ENCODE measurements at regions not wholly inside any gene's neighbourhood (a gene's known extent, or its start where the extent isn't known, plus 50 kb on each side); places are given as distances from the start of the nearest gene placed in this dataset.

DNA sequence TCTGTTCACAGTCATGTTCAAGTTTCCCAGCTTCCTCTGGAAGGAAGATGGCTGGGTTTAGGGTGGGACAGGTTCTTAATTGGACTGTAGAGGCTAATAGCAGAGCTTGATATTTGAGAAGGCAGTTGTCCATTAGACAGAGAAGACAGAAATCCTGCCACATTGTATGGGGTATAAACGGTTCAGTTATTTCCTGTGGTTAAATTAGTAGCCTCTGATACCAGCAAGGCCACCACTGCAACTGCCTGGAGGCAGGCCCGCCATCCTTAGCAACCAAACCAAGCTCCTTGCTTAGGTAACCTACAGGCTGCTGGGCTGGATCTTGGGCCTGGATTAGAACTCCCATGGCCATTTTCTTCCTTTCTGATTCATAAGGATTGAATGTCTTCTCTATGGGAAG, 1367.0 kb downstream of the PCDH7 start:
- Histone ChIP-seq H3K36me3 (ENCODE audit: control insufficient read depth, insufficient read depth, low read length) (no peaks in the 10 kb centered on the region), H3K27me3 (ENCODE audit: control insufficient read depth, insufficient read depth, low read length) (no peaks in the 10 kb centered on the region), H3K4me3 (ENCODE audit: low read depth, low read length) (no peak overlapping the region), H3K9me3 (ENCODE audit: control insufficient read depth, insufficient read depth, low read length) (no peaks in the 10 kb centered on the region), H3K9ac (ENCODE audit: low read depth, low read length) (no peak overlapping the region), H3K4me1 (ENCODE audit: control insufficient read depth, insufficient read depth, low read length) (no peaks in the 10 kb centered on the region)

DNA sequence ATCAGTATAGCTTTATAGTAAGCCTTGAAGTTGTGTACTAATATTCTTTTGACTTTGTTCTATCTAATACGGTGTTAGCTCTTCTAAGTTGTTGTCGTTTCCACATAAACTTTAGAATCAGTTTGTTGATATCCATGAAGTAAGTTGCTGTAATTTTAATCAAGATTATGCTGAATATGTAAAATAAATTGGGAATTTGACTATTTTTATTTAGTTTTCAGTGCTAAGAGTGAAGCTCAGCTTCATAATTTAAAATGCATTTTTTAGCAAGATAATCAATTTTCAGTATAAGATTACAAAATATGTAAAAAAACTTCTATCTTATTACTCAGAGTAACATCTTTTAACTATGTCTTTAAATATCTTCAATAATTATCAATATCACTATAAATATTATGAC, 1374.8 kb downstream of the PCDH7 start:
- H3K36me3 ChIP-seq (ENCODE audit: control insufficient read depth, insufficient read depth, low read length), result no peaks in the 10 kb centered on the region
- H3K27me3 ChIP-seq (ENCODE audit: control insufficient read depth, insufficient read depth, low read length), result no peaks in the 10 kb centered on the region
- H3K9ac ChIP-seq (ENCODE audit: low read depth, low read length), result no peak overlapping the region
- no peak overlapping the region for H3K4me3 ChIP-seq (ENCODE audit: low read depth, low read length)
- H3K9me3 ChIP-seq (ENCODE audit: control insufficient read depth, insufficient read depth, low read length), result no peaks in the 10 kb centered on the region
- H3K4me1 ChIP-seq (ENCODE audit: control insufficient read depth, insufficient read depth, low read length), result no peaks in the 10 kb centered on the region

DNA sequence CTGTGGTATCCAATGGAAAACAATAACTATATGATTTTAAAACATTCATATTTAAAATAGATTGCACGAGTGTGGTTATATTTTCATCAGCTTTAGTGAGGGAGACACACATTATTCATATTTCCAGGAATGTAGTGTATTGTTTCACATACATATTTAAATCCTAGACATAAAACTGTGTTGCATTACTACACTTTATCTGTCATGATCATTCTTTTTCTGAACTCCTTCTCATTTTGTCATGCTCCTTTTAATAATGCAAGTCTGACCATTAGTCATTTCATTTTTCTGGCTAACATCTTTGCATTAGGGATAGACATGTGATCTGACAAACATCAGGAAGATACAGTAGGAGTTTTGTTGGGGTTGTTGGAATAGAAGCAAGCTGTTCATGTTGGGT, 1382.7 kb downstream of the PCDH7 start:
- H3K9me3 ChIP-seq (ENCODE audit: control insufficient read depth, insufficient read depth, low read length), result no peaks in the 10 kb centered on the region
- H3K4me3 ChIP-seq (ENCODE audit: low read depth, low read length), result no peak overlapping the region
- no peaks in the 10 kb centered on the region for H3K4me1 ChIP-seq (ENCODE audit: control insufficient read depth, insufficient read depth, low read length)
- H3K9ac ChIP-seq (ENCODE audit: low read depth, low read length), result no peak overlapping the region
- H3K36me3 ChIP-seq (ENCODE audit: control insufficient read depth, insufficient read depth, low read length), result no peaks in the 10 kb centered on the region
- no peaks in the 10 kb centered on the region for H3K27me3 ChIP-seq (ENCODE audit: control insufficient read depth, insufficient read depth, low read length)

- H3K4me1 ChIP-seq (ENCODE audit: control insufficient read depth, insufficient read depth, low read length), result no peaks in the 10 kb centered on the region
- no peaks in the 10 kb centered on the region for H3K9me3 ChIP-seq (ENCODE audit: control insufficient read depth, insufficient read depth, low read length)
- H3K9ac ChIP-seq (ENCODE audit: low read depth, low read length), result no peak overlapping the region
- H3K27me3 ChIP-seq (ENCODE audit: control insufficient read depth, insufficient read depth, low read length), result no peaks in the 10 kb centered on the region
- H3K36me3 ChIP-seq (ENCODE audit: control insufficient read depth, insufficient read depth, low read length), result no peaks in the 10 kb centered on the region
- no peak overlapping the region for H3K4me3 ChIP-seq (ENCODE audit: low read depth, low read length)
These were observed 1386.6 kb downstream of the PCDH7 start for GRCh38 chr4:32106767-32107166.

DNA sequence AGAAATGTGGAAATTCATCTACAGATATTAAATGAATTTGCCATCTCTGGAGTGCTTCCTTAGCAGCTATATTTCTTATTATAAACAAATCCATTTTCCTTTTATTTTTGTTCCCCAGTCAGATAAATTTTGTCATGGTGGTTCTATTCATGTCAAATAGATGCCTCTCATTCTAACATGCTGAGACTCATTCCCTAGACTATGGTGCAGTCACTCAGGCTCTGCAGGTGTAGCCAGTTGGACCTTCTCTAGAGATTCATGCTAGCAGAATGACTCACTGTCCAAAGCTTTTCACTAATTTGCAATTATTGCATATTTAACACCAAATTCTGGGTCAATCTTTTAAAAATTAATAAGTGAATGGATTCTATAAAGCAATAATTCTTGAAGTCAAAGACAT, 1392.7 kb downstream of the PCDH7 start:
- Histone ChIP-seq H3K9ac (ENCODE audit: low read depth, low read length) (no peak overlapping the region), H3K36me3 (ENCODE audit: control insufficient read depth, insufficient read depth, low read length) (no peaks in the 10 kb centered on the region), H3K4me3 (ENCODE audit: low read depth, low read length) (no peak overlapping the region), H3K9me3 (ENCODE audit: control insufficient read depth, insufficient read depth, low read length) (no peaks in the 10 kb centered on the region), H3K4me1 (ENCODE audit: control insufficient read depth, insufficient read depth, low read length) (no peaks in the 10 kb centered on the region), H3K27me3 (ENCODE audit: control insufficient read depth, insufficient read depth, low read length) (no peaks in the 10 kb centered on the region)

GRCh38 chr4:32117693-32118092, 1397.5 kb downstream of the PCDH7 start:
- Histone ChIP-seq H3K9me3 (ENCODE audit: control insufficient read depth, insufficient read depth, low read length) (no peaks in the 10 kb centered on the region), H3K9ac (ENCODE audit: low read depth, low read length) (no peak overlapping the region), H3K36me3 (ENCODE audit: control insufficient read depth, insufficient read depth, low read length) (no peaks in the 10 kb centered on the region), H3K4me1 (ENCODE audit: control insufficient read depth, insufficient read depth, low read length) (no peaks in the 10 kb centered on the region), H3K4me3 (ENCODE audit: low read depth, low read length) (no peak overlapping the region), H3K27me3 (ENCODE audit: control insufficient read depth, insufficient read depth, low read length) (no peaks in the 10 kb centered on the region)

DNA sequence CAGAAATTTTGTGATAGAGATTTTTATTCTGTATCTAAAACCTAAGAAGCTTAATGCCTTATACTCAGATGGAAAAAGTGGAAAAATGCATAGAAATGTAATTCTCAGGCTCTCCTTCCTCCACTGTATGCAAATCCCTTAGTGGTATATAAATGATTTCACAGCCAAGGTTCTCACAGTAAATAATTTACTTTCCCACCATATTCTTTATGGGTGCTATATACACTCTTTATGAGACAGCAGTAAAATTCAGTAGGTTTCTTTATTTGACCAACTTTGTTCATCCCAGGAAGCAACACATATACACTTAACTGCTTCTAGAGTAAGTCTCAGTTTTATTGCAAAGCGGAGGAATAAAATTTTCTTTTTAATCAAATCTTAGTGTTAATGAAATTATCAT, 1399.7 kb downstream of the PCDH7 start:
- Histone ChIP-seq H3K36me3 (ENCODE audit: control insufficient read depth, insufficient read depth, low read length) (no peaks in the 10 kb centered on the region), H3K9ac (ENCODE audit: low read depth, low read length) (no peak overlapping the region), H3K9me3 (ENCODE audit: control insufficient read depth, insufficient read depth, low read length) (no peaks in the 10 kb centered on the region), H3K4me1 (ENCODE audit: control insufficient read depth, insufficient read depth, low read length) (no peaks in the 10 kb centered on the region), H3K27me3 (ENCODE audit: control insufficient read depth, insufficient read depth, low read length) (no peaks in the 10 kb centered on the region), H3K4me3 (ENCODE audit: low read depth, low read length) (no peak overlapping the region)

DNA sequence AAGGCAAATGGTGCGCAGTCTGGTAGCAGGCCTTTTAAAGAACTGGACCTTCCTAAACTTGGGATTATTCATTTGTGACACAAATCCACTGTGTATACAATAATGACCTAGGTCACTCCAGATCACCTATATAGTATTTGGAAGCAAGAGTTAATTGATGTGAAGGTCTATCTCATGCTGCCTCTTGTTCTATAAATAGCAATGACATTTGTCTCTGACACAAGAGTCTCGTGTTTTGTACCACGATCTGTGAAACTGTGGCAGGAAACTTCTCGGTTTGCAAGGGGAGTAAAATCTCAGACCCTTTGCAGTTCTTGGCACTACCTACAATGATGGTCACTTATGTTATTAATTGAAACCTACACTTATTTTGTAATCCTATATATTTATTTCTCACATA, 1408.4 kb downstream of the PCDH7 start:
- H3K9ac ChIP-seq (ENCODE audit: low read depth, low read length), result no peak overlapping the region
- no peaks in the 10 kb centered on the region for H3K27me3 ChIP-seq (ENCODE audit: control insufficient read depth, insufficient read depth, low read length)
- no peaks in the 10 kb centered on the region for H3K4me1 ChIP-seq (ENCODE audit: control insufficient read depth, insufficient read depth, low read length)
- no peaks in the 10 kb centered on the region for H3K36me3 ChIP-seq (ENCODE audit: control insufficient read depth, insufficient read depth, low read length)
- H3K9me3 ChIP-seq (ENCODE audit: control insufficient read depth, insufficient read depth, low read length), result no peaks in the 10 kb centered on the region
- H3K4me3 ChIP-seq (ENCODE audit: low read depth, low read length), result no peak overlapping the region

- Histone ChIP-seq H3K9me3 (ENCODE audit: control insufficient read depth, insufficient read depth, low read length) (no peaks in the 10 kb centered on the region), H3K36me3 (ENCODE audit: control insufficient read depth, insufficient read depth, low read length) (no peaks in the 10 kb centered on the region), H3K4me1 (ENCODE audit: control insufficient read depth, insufficient read depth, low read length) (peaks cover 2% of the 10 kb centered on the region), H3K4me3 (ENCODE audit: low read depth, low read length) (no peak overlapping the region), H3K27me3 (ENCODE audit: control insufficient read depth, insufficient read depth, low read length) (no peaks in the 10 kb centered on the region), H3K9ac (ENCODE audit: low read depth, low read length) (no peak overlapping the region)
These were observed 1409.8 kb downstream of the PCDH7 start for GRCh38 chr4:32129967-32130366.

GRCh38 chr4:32133141-32133540, 1413.0 kb downstream of the PCDH7 start:
- H3K27me3 ChIP-seq (ENCODE audit: control insufficient read depth, insufficient read depth, low read length), result no peaks in the 10 kb centered on the region
- no peaks in the 10 kb centered on the region for H3K9me3 ChIP-seq (ENCODE audit: control insufficient read depth, insufficient read depth, low read length)
- H3K36me3 ChIP-seq (ENCODE audit: control insufficient read depth, insufficient read depth, low read length), result no peaks in the 10 kb centered on the region
- H3K9ac ChIP-seq (ENCODE audit: low read depth, low read length), result no peak overlapping the region
- no peak overlapping the region for H3K4me3 ChIP-seq (ENCODE audit: low read depth, low read length)
- peaks cover 2% of the 10 kb centered on the region for H3K4me1 ChIP-seq (ENCODE audit: control insufficient read depth, insufficient read depth, low read length)

GRCh38 chr4:32133734-32134133, 1413.6 kb downstream of the PCDH7 start:
- peaks cover 2% of the 10 kb centered on the region for H3K4me1 ChIP-seq (ENCODE audit: control insufficient read depth, insufficient read depth, low read length)
- no peaks in the 10 kb centered on the region for H3K27me3 ChIP-seq (ENCODE audit: control insufficient read depth, insufficient read depth, low read length)
- no peak overlapping the region for H3K9ac ChIP-seq (ENCODE audit: low read depth, low read length)
- H3K36me3 ChIP-seq (ENCODE audit: control insufficient read depth, insufficient read depth, low read length), result no peaks in the 10 kb centered on the region
- H3K4me3 ChIP-seq (ENCODE audit: low read depth, low read length), result no peak overlapping the region
- no peaks in the 10 kb centered on the region for H3K9me3 ChIP-seq (ENCODE audit: control insufficient read depth, insufficient read depth, low read length)

DNA sequence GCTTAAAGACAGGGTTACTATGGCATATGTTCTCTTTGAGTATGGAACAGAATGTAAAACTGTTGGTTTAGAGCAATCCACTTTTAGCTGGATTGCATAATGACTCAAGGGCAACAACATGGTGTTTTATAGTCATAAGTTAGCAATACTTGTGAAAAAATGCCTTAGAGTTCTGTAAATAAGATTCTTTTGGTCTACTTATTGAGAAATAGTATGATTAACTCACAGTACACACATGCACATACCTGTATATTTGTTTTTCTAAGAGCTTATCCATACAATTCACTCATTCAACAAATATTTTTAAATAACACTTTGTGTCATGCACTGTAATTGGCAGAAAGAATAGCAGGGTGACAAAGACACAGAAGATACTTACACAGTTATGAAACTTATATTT, 1415.5 kb downstream of the PCDH7 start:
- Histone ChIP-seq H3K27me3 (ENCODE audit: control insufficient read depth, insufficient read depth, low read length) (no peaks in the 10 kb centered on the region), H3K36me3 (ENCODE audit: control insufficient read depth, insufficient read depth, low read length) (no peaks in the 10 kb centered on the region), H3K9me3 (ENCODE audit: control insufficient read depth, insufficient read depth, low read length) (no peaks in the 10 kb centered on the region), H3K4me1 (ENCODE audit: control insufficient read depth, insufficient read depth, low read length) (peaks cover 2% of the 10 kb centered on the region), H3K4me3 (ENCODE audit: low read depth, low read length) (no peak overlapping the region), H3K9ac (ENCODE audit: low read depth, low read length) (no peak overlapping the region)
